ENCODE measurements at regions not wholly inside any gene's neighbourhood (a gene's known extent, or its start where the extent isn't known, plus 50 kb on each side); places are given as distances from the start of the nearest gene placed in this dataset.

GRCh38 chr17:72407336-72407909, 286.6 kb downstream of the SOX9 start:
- no peak overlapping the region for H3K27ac Mint-ChIP-seq (ENCODE audit: unreplicated experiment)
- H3K36me3 Mint-ChIP-seq (ENCODE audit: low read depth, unreplicated experiment), result no peaks in the 10 kb centered on the region
- no peaks in the 10 kb centered on the region for H3K9me3 Mint-ChIP-seq (ENCODE audit: unreplicated experiment)
- no peak for TF ChIP-seq CTCF (IDR thresholded peaks at IDR 0.05; ENCODE audit: unreplicated experiment)
- no peaks in the 10 kb centered on the region for H3K4me1 Mint-ChIP-seq (ENCODE audit: unreplicated experiment)
- H3K4me3 Mint-ChIP-seq (ENCODE audit: unreplicated experiment), result no peak overlapping the region
- peaks cover 7% of the 10 kb centered on the region for H3K27me3 Mint-ChIP-seq (ENCODE audit: unreplicated experiment)
- DNase-seq (ENCODE audit: low spot score), result no peak

GRCh38 chr17:72407931-72408330, 287.1 kb downstream of the SOX9 start:
- no peak for TF ChIP-seq CTCF (IDR thresholded peaks at IDR 0.05; ENCODE audit: unreplicated experiment)
- H3K4me1 Mint-ChIP-seq (ENCODE audit: unreplicated experiment), result no peaks in the 10 kb centered on the region
- no peaks in the 10 kb centered on the region for H3K36me3 Mint-ChIP-seq (ENCODE audit: low read depth, unreplicated experiment)
- no peaks in the 10 kb centered on the region for H3K9me3 Mint-ChIP-seq (ENCODE audit: unreplicated experiment)
- DNase-seq (ENCODE audit: low spot score), result no peak
- H3K4me3 Mint-ChIP-seq (ENCODE audit: unreplicated experiment), result no peak overlapping the region
- H3K27me3 Mint-ChIP-seq (ENCODE audit: unreplicated experiment), result peaks cover 7% of the 10 kb centered on the region
- no peak overlapping the region for H3K27ac Mint-ChIP-seq (ENCODE audit: unreplicated experiment)

GRCh38 chr17:72408641-72409040, 287.8 kb downstream of the SOX9 start:
- TF ChIP-seq CTCF (IDR thresholded peaks at IDR 0.05; ENCODE audit: unreplicated experiment), result no peak
- Mint-ChIP-seq H3K9me3 (ENCODE audit: unreplicated experiment) (no peaks in the 10 kb centered on the region), H3K27me3 (ENCODE audit: unreplicated experiment) (peaks cover 7% of the 10 kb centered on the region), H3K4me1 (ENCODE audit: unreplicated experiment) (no peaks in the 10 kb centered on the region), H3K4me3 (ENCODE audit: unreplicated experiment) (no peak overlapping the region), H3K36me3 (ENCODE audit: low read depth, unreplicated experiment) (no peaks in the 10 kb centered on the region), H3K27ac (ENCODE audit: unreplicated experiment) (no peak overlapping the region)
- no peak for DNase-seq (ENCODE audit: low spot score)

GRCh38 chr17:72409405-72410002, 288.7 kb downstream of the SOX9 start:
- TF ChIP-seq CTCF (IDR thresholded peaks at IDR 0.05; ENCODE audit: unreplicated experiment), result no peak
- Mint-ChIP-seq H3K36me3 (ENCODE audit: low read depth, unreplicated experiment) (no peaks in the 10 kb centered on the region), H3K9me3 (ENCODE audit: unreplicated experiment) (no peaks in the 10 kb centered on the region), H3K27ac (ENCODE audit: unreplicated experiment) (no peak overlapping the region), H3K27me3 (ENCODE audit: unreplicated experiment) (peaks cover 7% of the 10 kb centered on the region), H3K4me3 (ENCODE audit: unreplicated experiment) (no peak overlapping the region), H3K4me1 (ENCODE audit: unreplicated experiment) (no peaks in the 10 kb centered on the region)
- DNase-seq (ENCODE audit: low spot score), result no peak

GRCh38 chr17:72411124-72411563, 290.3 kb downstream of the SOX9 start:
- H3K4me1 Mint-ChIP-seq (ENCODE audit: unreplicated experiment), result no peaks in the 10 kb centered on the region
- H3K9me3 Mint-ChIP-seq (ENCODE audit: unreplicated experiment), result no peaks in the 10 kb centered on the region
- TF ChIP-seq CTCF (IDR thresholded peaks at IDR 0.05; ENCODE audit: unreplicated experiment), result no peak
- H3K27ac Mint-ChIP-seq (ENCODE audit: unreplicated experiment), result no peak overlapping the region
- no peaks in the 10 kb centered on the region for H3K36me3 Mint-ChIP-seq (ENCODE audit: low read depth, unreplicated experiment)
- DNase-seq (ENCODE audit: low spot score), result no peak
- no peak overlapping the region for H3K4me3 Mint-ChIP-seq (ENCODE audit: unreplicated experiment)
- peaks cover 7% of the 10 kb centered on the region for H3K27me3 Mint-ChIP-seq (ENCODE audit: unreplicated experiment)
